Fibroblast of peridontal ligament (primary cell): ENCODE measurements at regions not wholly inside any gene's neighbourhood (a gene's known extent, or its start where the extent isn't known, plus 50 kb on each side); places are given as distances from the start of the nearest gene placed in this dataset.
"Not testable (repeated sequence)": the region's sequence is repeated elsewhere in the genome, so short reads cannot be mapped to it uniquely, and the experiment has no call there.

Experiments
- DNase-seq: peaks from one replicate; pipeline ENCODE4 v3.0.0-alpha.2; 2010; ENCODE audit errors: extremely low read depth

GRCh38 chr5:13640270-13640669, 304.2 kb downstream of the DNAH5 start:
- no peak for DNase-seq

- DNase-seq: no peak
These were observed 311.8 kb downstream of the DNAH5 start for GRCh38 chr5:13632676-13633075.

- DNase-seq: no peak
These were observed 315.3 kb downstream of the DNAH5 start for GRCh38 chr5:13629218-13629617.

GRCh38 chr5:13627673-13628454, 316.6 kb downstream of the DNAH5 start:
- DNase-seq: no peak

- DNase-seq: no peak
These were observed 318.8 kb downstream of the DNAH5 start for GRCh38 chr5:13625616-13626198.

GRCh38 chr5:13624283-13625074, 320.0 kb downstream of the DNAH5 start:
- DNase-seq: no peak

GRCh38 chr5:13613621-13614020, 330.9 kb downstream of the DNAH5 start:
- no peak for DNase-seq

GRCh38 chr5:13611604-13612003, 332.9 kb downstream of the DNAH5 start:
- DNase-seq: no peak

GRCh38 chr5:13609504-13609903, 335.0 kb downstream of the DNAH5 start:
- DNase-seq: no peak

GRCh38 chr5:13606051-13606450, 338.4 kb downstream of the DNAH5 start:
- no peak for DNase-seq

GRCh38 chr5:13601112-13601511, 343.4 kb downstream of the DNAH5 start:
- peak; percentile 2 for DNase-seq

GRCh38 chr5:13595978-13596377, 348.5 kb downstream of the DNAH5 start:
- no peak for DNase-seq

GRCh38 chr5:13591621-13592020, 352.9 kb downstream of the DNAH5 start:
- DNase-seq: peak; percentile 34

- no peak for DNase-seq
These were observed 359.2 kb downstream of the DNAH5 start for GRCh38 chr5:13585324-13585723.

GRCh38 chr5:13581914-13582313, 362.6 kb downstream of the DNAH5 start:
- no peak for DNase-seq

- DNase-seq: no peak
These were observed 363.4 kb downstream of the DNAH5 start for GRCh38 chr5:13581132-13581531.

- DNase-seq: no peak
These were observed 364.4 kb downstream of the DNAH5 start for GRCh38 chr5:13580058-13580457.

- DNase-seq: not testable (repeated sequence)
These were observed 365.4 kb downstream of the DNAH5 start for GRCh38 chr5:13579091-13579490.

GRCh38 chr5:13578311-13579039, 366.0 kb downstream of the DNAH5 start:
- not testable (repeated sequence) for DNase-seq

GRCh38 chr5:13574574-13574973, 369.9 kb downstream of the DNAH5 start:
- no peak for DNase-seq

- DNase-seq: no peak
These were observed 372.3 kb downstream of the DNAH5 start for GRCh38 chr5:13572163-13572562.

- no peak for DNase-seq
These were observed 375.3 kb downstream of the DNAH5 start for GRCh38 chr5:13569090-13569715.
